Ovary (tissue), 7 donors: ENCODE measurements at regions not wholly inside any gene's neighbourhood (a gene's known extent, or its start where the extent isn't known, plus 50 kb on each side); places are given as distances from the start of the nearest gene placed in this dataset.

ENCODE experiments used
- DNase-seq, 5 donors: peaks; one replicate each; pipeline ENCODE4 v3.0.0-alpha.2; 2019 to 2020
- H3K27ac ChIP-seq, 2 donors: fragments of 200-600 bp; one replicate each; pipeline versions ENCODE4 v1.5.1 to v1.8.0; 2019 to 2022
- H3K27me3 ChIP-seq: fragments of 200-600 bp; one replicate; pipeline ENCODE4 v1.8.0; 2022
- H3K36me3 ChIP-seq: fragments of 200-600 bp; sonication (generic); one replicate; pipeline ENCODE4 v1.5.1; 2019
- H3K4me1 ChIP-seq: one replicate; pipeline ENCODE4 v1.8.1; 2013; ENCODE audit warnings: mild to moderate bottlenecking, moderate library complexity; ENCODE audit not compliant: insufficient read depth
- H3K4me3 ChIP-seq: fragments of 200-600 bp; sonication (generic); one replicate; pipeline ENCODE4 v1.5.1; 2017
- H3K9me3 ChIP-seq, 2 donors: fragments of 200-600 bp in 1 of 2; sonication (generic) in 1 of 2; one replicate each; pipeline versions ENCODE4 v1.5.1 to v1.8.1; 2013 to 2019; ENCODE audit warnings: mild to moderate bottlenecking in 1 of 2, moderate library complexity in 1 of 2
- CTCF ChIP-seq, 3 donors: fragments of 450-650 bp in 2 of 3; fragments of 200-600 bp in 1 of 3; IDR thresholded peaks; one replicate each; pipeline versions ENCODE4 v1.5.1 to v1.8.0; 2016 to 2022; ENCODE audit warnings: antibody characterized with exemption in 3 of 3, mild to moderate bottlenecking in 1 of 3
- EP300 ChIP-seq: sonication (generic); formaldehyde crosslinking; IDR thresholded peaks from one replicate; pipeline ENCODE4 v1.6.1; 2017; ENCODE audit warnings: antibody characterized with exemption
- POLR2A ChIP-seq: fragments of 450-650 bp; IDR thresholded peaks from one replicate; pipeline ENCODE4 v1.6.1; 2017; ENCODE audit warnings: antibody characterized with exemption, mild to moderate bottlenecking, moderate library complexity
- WGBS, 3 donors: extraction: QIAGEN DNeasy Blood & Tissue Kit in 1 of 3; methylation state at CpG; one replicate each; pipeline versions ENCODE4 v1.1.5 to v1.1.7; 2013 to 2017; 5-methylcytosine and 5-hydroxymethylcytosine counted together
- intact Hi-C, 4 donors: fragments of 100-400 bp; cut with DNase I; formaldehyde crosslinking; loops; one replicate each; pipeline versions ENCODE4 v1.11.0 to v1.15.1; 2022 to 2023
- donor health status: DM: no; HTN: no; CAD: no; lungs with moderate emphysema.
- donor health status: DM: no; HTN: no; CAD: no.
- donor health status: Bipolar disorder and iron deficiency.
- donor health status: DM: no; HTN: no; CAD: no.
- donor health status: DM: yes; HTN: yes; CAD: no.

GRCh38 chr19:23996549-23996948 lies 81.9 kb downstream of the ZNF726 start:
- H3K4me1 ChIP-seq, result no peaks in the 10 kb centered on the region
- 58 to 71% (median 62%) methylated on average over 7 of the region's 7 CpGs for WGBS, 3 donors
- no peaks in the 10 kb centered on the region for H3K9me3 ChIP-seq
- H3K36me3 ChIP-seq, result no peaks in the 10 kb centered on the region
- no peak overlapping the region for H3K4me3 ChIP-seq
- DNase-seq, result no peak
- intact Hi-C loops, result no loop called here
- TF ChIP-seq EP300, result no peak
- TF ChIP-seq POLR2A, result no peak
- TF ChIP-seq CTCF (IDR thresholded peaks at IDR 0.05), result no peak
- H3K27me3 ChIP-seq, result no peaks in the 10 kb centered on the region
- no peak overlapping the region for H3K27ac ChIP-seq

- H3K4me3 ChIP-seq, result no peak overlapping the region
- H3K4me1 ChIP-seq, result no peaks in the 10 kb centered on the region
- whole genome bisulfite sequencing, 3 donors, result 51 to 66% (median 64%) methylated on average over 2 of the region's 2 CpGs
- intact Hi-C loops, result no loop called here
- H3K27ac ChIP-seq, result no peak overlapping the region
- no peaks in the 10 kb centered on the region for H3K27me3 ChIP-seq
- DNase-seq, result no peak
- no peaks in the 10 kb centered on the region for H3K36me3 ChIP-seq
- no peaks in the 10 kb centered on the region for H3K9me3 ChIP-seq
- TF ChIP-seq POLR2A, result no peak
- TF ChIP-seq CTCF (IDR thresholded peaks at IDR 0.05), result no peak
- TF ChIP-seq EP300, result no peak
These were observed 83.9 kb downstream of the ZNF726 start for GRCh38 chr19:23998568-23998967.

GRCh38 chr19:23999821-24000610 lies 85.3 kb downstream of the ZNF726 start:
- no peaks in the 10 kb centered on the region for H3K9me3 ChIP-seq
- intact Hi-C loops, result no loop called here
- no peak overlapping the region for H3K27ac ChIP-seq

GRCh38 chr19:24000656-24001055 lies 86.0 kb downstream of the ZNF726 start:
- Histone ChIP-seq H3K36me3 (no peaks in the 10 kb centered on the region), H3K27ac (no peak overlapping the region), H3K27me3 (no peaks in the 10 kb centered on the region), H3K4me1 (no peaks in the 10 kb centered on the region), H3K4me3 (no peak overlapping the region), H3K9me3 (no peaks in the 10 kb centered on the region)
- 92 to 95% (median 94%) methylated on average over 2 of the region's 2 CpGs for WGBS, 3 donors
- intact Hi-C loops, result no loop called here
- DNase-seq, result no peak
- TF ChIP-seq POLR2A (no peak), EP300 (no peak), CTCF (IDR thresholded peaks at IDR 0.05) (no peak)

More at GRCh38 chr19:23999821-24000610, 85.3 kb downstream of the ZNF726 start:
- H3K27me3 ChIP-seq, result no peaks in the 10 kb centered on the region
- no peaks in the 10 kb centered on the region for H3K4me1 ChIP-seq
- no peak for DNase-seq
- no peaks in the 10 kb centered on the region for H3K36me3 ChIP-seq
- no peak overlapping the region for H3K4me3 ChIP-seq
- WGBS, 3 donors, result 81 to 90% (median 82%) methylated on average over 9 of the region's 9 CpGs
- TF ChIP-seq POLR2A, result no peak
- TF ChIP-seq CTCF (IDR thresholded peaks at IDR 0.05), result no peak
- no peak for TF ChIP-seq EP300
